Prostate gland (tissue), 2 donors: ENCODE measurements at regions not wholly inside any gene's neighbourhood (a gene's known extent, or its start where the extent isn't known, plus 50 kb on each side); places are given as distances from the start of the nearest gene placed in this dataset.

Experiments used
- POLR2A ChIP-seq: fragments of 450-650 bp; IDR thresholded peaks from one replicate; pipeline ENCODE4 v1.6.1; 2016; ENCODE audit warnings: antibody characterized with exemption, mild to moderate bottlenecking
- POLR2AphosphoS5 ChIP-seq: sonication (generic); formaldehyde crosslinking; IDR thresholded peaks from one replicate; pipeline ENCODE4 v1.6.1; 2017; ENCODE audit warnings: antibody characterized with exemption
- TF ChIP-seq, protein P1 (sequence below), 4 experiments: fragments of 200-600 bp in 2 of 4; fragments of 450-650 bp in 2 of 4; sonication (generic) in 2 of 4; IDR thresholded peaks; 1 replicate in 3 of 4; 2 replicates in 1 of 4; pipeline ENCODE4 v1.5.1; 2016 to 2019; ENCODE audit warnings: antibody characterized with exemption in 4 of 4, mild to moderate bottlenecking in 2 of 4, moderate library complexity in 2 of 4

DNA sequence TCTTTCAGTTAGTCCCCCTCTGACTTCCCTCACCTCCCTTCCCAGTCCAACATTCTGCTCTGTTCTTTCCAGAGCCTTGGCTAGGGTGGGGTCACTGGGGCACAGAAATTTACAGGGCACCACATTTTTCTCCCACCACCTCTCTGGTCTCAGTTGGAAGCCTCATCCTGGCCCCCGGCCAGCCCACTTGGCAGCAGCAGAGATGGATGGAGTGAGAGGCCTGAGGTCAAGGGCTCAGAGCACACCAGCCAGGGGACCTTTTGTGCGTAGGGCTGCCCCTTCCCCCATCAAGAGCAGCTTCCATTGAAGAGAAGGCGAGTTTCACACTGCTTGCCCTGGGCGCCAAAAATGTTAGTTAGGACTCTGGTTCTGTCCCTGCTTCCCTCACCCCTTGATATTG lies 230.9 kb downstream of the SOX3 start:
- TF ChIP-seq, protein P1, sequence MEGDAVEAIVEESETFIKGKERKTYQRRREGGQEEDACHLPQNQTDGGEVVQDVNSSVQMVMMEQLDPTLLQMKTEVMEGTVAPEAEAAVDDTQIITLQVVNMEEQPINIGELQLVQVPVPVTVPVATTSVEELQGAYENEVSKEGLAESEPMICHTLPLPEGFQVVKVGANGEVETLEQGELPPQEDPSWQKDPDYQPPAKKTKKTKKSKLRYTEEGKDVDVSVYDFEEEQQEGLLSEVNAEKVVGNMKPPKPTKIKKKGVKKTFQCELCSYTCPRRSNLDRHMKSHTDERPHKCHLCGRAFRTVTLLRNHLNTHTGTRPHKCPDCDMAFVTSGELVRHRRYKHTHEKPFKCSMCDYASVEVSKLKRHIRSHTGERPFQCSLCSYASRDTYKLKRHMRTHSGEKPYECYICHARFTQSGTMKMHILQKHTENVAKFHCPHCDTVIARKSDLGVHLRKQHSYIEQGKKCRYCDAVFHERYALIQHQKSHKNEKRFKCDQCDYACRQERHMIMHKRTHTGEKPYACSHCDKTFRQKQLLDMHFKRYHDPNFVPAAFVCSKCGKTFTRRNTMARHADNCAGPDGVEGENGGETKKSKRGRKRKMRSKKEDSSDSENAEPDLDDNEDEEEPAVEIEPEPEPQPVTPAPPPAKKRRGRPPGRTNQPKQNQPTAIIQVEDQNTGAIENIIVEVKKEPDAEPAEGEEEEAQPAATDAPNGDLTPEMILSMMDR (IDR thresholded peaks at IDR 0.05), result no peak
- TF ChIP-seq POLR2AphosphoS5 (no peak), POLR2A (no peak)
